Peyer's patch (tissue), 4 donors: ENCODE measurements at regions not wholly inside any gene's neighbourhood (a gene's known extent, or its start where the extent isn't known, plus 50 kb on each side); places are given as distances from the start of the nearest gene placed in this dataset.

Experiments used
- DNase-seq, 3 donors: peaks; one replicate each; pipeline ENCODE4 v3.0.0-alpha.2; 2017 to 2019
- H3K27ac ChIP-seq, 4 donors: fragments of 200-600 bp; sonication (generic); one replicate each; pipeline ENCODE4 v1.5.1; 2016 to 2019
- H3K27me3 ChIP-seq, 2 donors: fragments of 200-600 bp; sonication (generic); one replicate each; pipeline ENCODE4 v1.5.1; 2019
- H3K36me3 ChIP-seq, 3 donors: fragments of 200-600 bp; sonication (generic); one replicate each; pipeline ENCODE4 v1.5.1; 2016 to 2019
- H3K4me1 ChIP-seq, 4 donors: fragments of 200-600 bp; sonication (generic); one replicate each; pipeline ENCODE4 v1.5.1; 2016 to 2019
- H3K4me3 ChIP-seq, 4 donors: fragments of 200-600 bp; sonication (generic); 1 replicate in 3 of 4; 2 replicates in 1 of 4; pipeline ENCODE4 v1.5.1; 2016 to 2019; ENCODE audit warnings: mild to moderate bottlenecking in 1 of 4
- H3K9me3 ChIP-seq, 4 donors: fragments of 200-600 bp; sonication (generic); one replicate each; pipeline ENCODE4 v1.5.1; 2016 to 2019; ENCODE audit warnings: mild to moderate bottlenecking in 1 of 4
- CTCF ChIP-seq, 6 experiments: fragments of 450-650 bp in 4 of 6; fragments of 200-600 bp in 2 of 6; sonication (generic) in 1 of 6; IDR thresholded peaks; one replicate each; pipeline ENCODE4 v1.5.1; 2017 to 2019; ENCODE audit warnings: antibody characterized with exemption in 6 of 6, mild to moderate bottlenecking in 3 of 6, moderate library complexity in 1 of 6
- POLR2A ChIP-seq, 2 donors: fragments of 450-650 bp; IDR thresholded peaks; one replicate each; pipeline ENCODE4 v1.5.1; 2017; ENCODE audit warnings: antibody characterized with exemption in 2 of 2, mild to moderate bottlenecking in 2 of 2, moderate library complexity in 2 of 2

GRCh38 chr15:95498961-95499360 is 831.5 kb upstream of the NR2F2 start:
- TF ChIP-seq POLR2A (IDR thresholded peaks at IDR 0.05) (no peak), CTCF (IDR thresholded peaks at IDR 0.05) (no peak)
- no peak overlapping the region for H3K4me3 ChIP-seq
- no peak for DNase-seq
- no peak overlapping the region for H3K27ac ChIP-seq
- no peaks in the 10 kb centered on the region for H3K9me3 ChIP-seq
- H3K4me1 ChIP-seq, result no peaks in the 10 kb centered on the region
- H3K27me3 ChIP-seq, result no peaks in the 10 kb centered on the region
- H3K36me3 ChIP-seq, result no peaks in the 10 kb centered on the region

- Histone ChIP-seq H3K27me3 (no peaks in the 10 kb centered on the region), H3K4me1 (no peaks in the 10 kb centered on the region), H3K9me3 (no peaks in the 10 kb centered on the region), H3K27ac (no peak overlapping the region), H3K4me3 (no peak overlapping the region), H3K36me3 (no peaks in the 10 kb centered on the region)
- no peak for TF ChIP-seq POLR2A (IDR thresholded peaks at IDR 0.05)
- no peak for TF ChIP-seq CTCF (IDR thresholded peaks at IDR 0.05)
- DNase-seq, result no peak
These were observed 831.1 kb upstream of the NR2F2 start for GRCh38 chr15:95499397-95499796.

GRCh38 chr15:95501865-95502264 is 828.6 kb upstream of the NR2F2 start:
- Histone ChIP-seq H3K9me3 (no peaks in the 10 kb centered on the region), H3K4me3 (no peak overlapping the region), H3K36me3 (no peaks in the 10 kb centered on the region), H3K4me1 (no peaks in the 10 kb centered on the region), H3K27me3 (no peaks in the 10 kb centered on the region), H3K27ac (no peak overlapping the region)
- TF ChIP-seq POLR2A (IDR thresholded peaks at IDR 0.05), result no peak
- TF ChIP-seq CTCF (IDR thresholded peaks at IDR 0.05), result no peak
- no peak for DNase-seq

- no peaks in the 10 kb centered on the region for H3K36me3 ChIP-seq
- TF ChIP-seq CTCF (IDR thresholded peaks at IDR 0.05) (no peak), POLR2A (IDR thresholded peaks at IDR 0.05) (no peak)
- DNase-seq, result no peak
- no peak overlapping the region for H3K27ac ChIP-seq
- H3K4me1 ChIP-seq, result no peaks in the 10 kb centered on the region
- H3K27me3 ChIP-seq, result no peaks in the 10 kb centered on the region
- H3K4me3 ChIP-seq, result no peak overlapping the region
- no peaks in the 10 kb centered on the region for H3K9me3 ChIP-seq
These were observed 827.4 kb upstream of the NR2F2 start for GRCh38 chr15:95503107-95503506.

GRCh38 chr15:95503640-95504225 is 826.8 kb upstream of the NR2F2 start:
- Histone ChIP-seq H3K27ac (no peak overlapping the region), H3K36me3 (no peaks in the 10 kb centered on the region), H3K9me3 (no peaks in the 10 kb centered on the region), H3K4me3 (no peak overlapping the region), H3K4me1 (no peaks in the 10 kb centered on the region), H3K27me3 (no peaks in the 10 kb centered on the region)
- no peak for DNase-seq
- TF ChIP-seq CTCF (IDR thresholded peaks at IDR 0.05) (no peak), POLR2A (IDR thresholded peaks at IDR 0.05) (no peak)

- H3K27me3 ChIP-seq, result no peaks in the 10 kb centered on the region
- H3K27ac ChIP-seq, result no peak overlapping the region
- no peaks in the 10 kb centered on the region for H3K9me3 ChIP-seq
- H3K4me1 ChIP-seq, result no peaks in the 10 kb centered on the region
- no peak overlapping the region for H3K4me3 ChIP-seq
- TF ChIP-seq CTCF (IDR thresholded peaks at IDR 0.05) (no peak), POLR2A (IDR thresholded peaks at IDR 0.05) (no peak)
- DNase-seq, result no peak
- no peaks in the 10 kb centered on the region for H3K36me3 ChIP-seq
These were observed 818.8 kb upstream of the NR2F2 start for GRCh38 chr15:95511671-95512070.
